Lung (tissue), 11 donors: ENCODE measurements at regions not wholly inside any gene's neighbourhood (a gene's known extent, or its start where the extent isn't known, plus 50 kb on each side); places are given as distances from the start of the nearest gene placed in this dataset.

Experiments used
- ATAC-seq: fragments of 200-7000 bp; cut with Tn5 transposase; one replicate; pipeline ENCODE4 v1.9.1; 2020; ENCODE audit warnings: moderate number of reproducible peaks; ENCODE audit not compliant: insufficient read depth, low FRiP score
- DNase-seq, 3 donors: peaks; one replicate each; pipeline ENCODE4 v3.0.0-alpha.2; 2013 to 2017
- H3K27ac ChIP-seq, 2 donors: one replicate each; pipeline ENCODE4 v1.5.1; 2013; ENCODE audit warnings: mild to moderate bottlenecking in 2 of 2, moderate library complexity in 2 of 2, control low read depth in 1 of 2, inconsistent platforms in 1 of 2, low read depth in 1 of 2, low read length in 1 of 2
- H3K27me3 ChIP-seq, 3 donors: one replicate each; pipeline ENCODE4 v1.5.1; 2013; ENCODE audit warnings: low read length in 2 of 3; ENCODE audit not compliant: control insufficient read depth in 3 of 3, insufficient read depth in 3 of 3
- H3K36me3 ChIP-seq, 4 donors: one replicate each; pipeline ENCODE4 v1.5.1; 2013; ENCODE audit warnings: low read length in 4 of 4, mild to moderate bottlenecking in 1 of 4, moderate library complexity in 1 of 4; ENCODE audit not compliant: control insufficient read depth in 4 of 4, insufficient read depth in 4 of 4
- H3K4me1 ChIP-seq, 5 donors: one replicate each; pipeline ENCODE4 v1.5.1; 2013; ENCODE audit warnings: low read length in 5 of 5, mild to moderate bottlenecking in 2 of 5, moderate library complexity in 1 of 5; ENCODE audit not compliant: control insufficient read depth in 5 of 5, insufficient read depth in 5 of 5
- H3K4me3 ChIP-seq: one replicate; pipeline ENCODE4 v1.5.1; 2013; ENCODE audit warnings: mild to moderate bottlenecking, control low read depth, moderate library complexity
- H3K9ac ChIP-seq, 2 donors: one replicate each; pipeline ENCODE4 v1.5.1; 2013; ENCODE audit warnings: low read length in 2 of 2, control low read depth in 1 of 2; ENCODE audit not compliant: insufficient read depth in 1 of 2
- H3K9me3 ChIP-seq, 4 donors: one replicate each; pipeline ENCODE4 v1.5.1; 2013; ENCODE audit warnings: low read length in 3 of 4, mild to moderate bottlenecking in 1 of 4, moderate library complexity in 1 of 4; ENCODE audit not compliant: control insufficient read depth in 4 of 4, insufficient read depth in 3 of 4
- CTCF ChIP-seq: IDR thresholded peaks from 2 replicates; pipeline ENCODE4 v1.5.1; 2012; ENCODE audit warnings: mild to moderate bottlenecking; ENCODE audit errors: control extremely low read depth, extremely low read depth
- WGBS, 2 donors: extraction: QIAGEN DNeasy Blood & Tissue Kit; methylation state at CpG; one replicate each; pipeline ENCODE4 v1.1.7; 2013; 5-methylcytosine and 5-hydroxymethylcytosine counted together
- donor health status: control.
- donor health status: control.
- donor health status: Bipolar disorder and iron deficiency.
- donor health status: healthy.
- donor health status: DM: yes; HTN: yes; CAD: no.

- H3K4me1 ChIP-seq = no peaks in the 10 kb centered on the region
- ATAC-seq (no peak), DNase-seq (no peak)
- no peaks in the 10 kb centered on the region for H3K36me3 ChIP-seq
- no peak for TF ChIP-seq CTCF
- no peak overlapping the region for H3K4me3 ChIP-seq
- no peak overlapping the region for H3K9ac ChIP-seq
- no peak overlapping the region for H3K27ac ChIP-seq
- H3K27me3 ChIP-seq = no peaks in the 10 kb centered on the region
- peaks cover 0 to 10% (median 2%) of the 10 kb centered on the region in 4 donors for H3K9me3 ChIP-seq
Observed at GRCh38 chr7:97461596-97461995, 270.3 kb upstream of the TAC1 start.

GRCh38 chr7:97466071-97466470 is 265.8 kb upstream of the TAC1 start:
- ATAC-seq = no peak
- 59 to 66% methylated on average over 2 of the region's 2 CpGs for WGBS, 2 donors
- Histone ChIP-seq H3K4me3 (no peak overlapping the region), H3K9ac (no peak overlapping the region), H3K36me3 (no peaks in the 10 kb centered on the region), H3K27me3 (no peaks in the 10 kb centered on the region), H3K4me1 (no peaks in the 10 kb centered on the region), H3K27ac (no peak overlapping the region), H3K9me3 (peaks cover 0 to 7% (median 0%) of the 10 kb centered on the region in 4 donors)
- DNase-seq = no peak
- no peak for TF ChIP-seq CTCF

- no peak for TF ChIP-seq CTCF
- DNase-seq (no peak), ATAC-seq (no peak)
- no peaks in the 10 kb centered on the region for H3K4me1 ChIP-seq
- H3K27me3 ChIP-seq = no peaks in the 10 kb centered on the region
- no peaks in the 10 kb centered on the region for H3K36me3 ChIP-seq
- peaks cover 0 to 5% (median 0%) of the 10 kb centered on the region in 4 donors for H3K9me3 ChIP-seq
- no peak overlapping the region for H3K4me3 ChIP-seq
- 53 to 71% methylated on average over 6 of the region's 6 CpGs for WGBS, 2 donors
- no peak overlapping the region for H3K9ac ChIP-seq
- no peak overlapping the region for H3K27ac ChIP-seq
Observed at GRCh38 chr7:97466999-97467740, 264.7 kb upstream of the TAC1 start.

- no peaks in the 10 kb centered on the region for H3K9me3 ChIP-seq
- no peak overlapping the region for H3K27ac ChIP-seq
- H3K4me1 ChIP-seq = no peaks in the 10 kb centered on the region
- no peak for DNase-seq
- TF ChIP-seq CTCF = no peak
- H3K36me3 ChIP-seq = no peaks in the 10 kb centered on the region
- H3K27me3 ChIP-seq = no peaks in the 10 kb centered on the region
- WGBS, 2 donors = 82 to 86% methylated on average over 3 of the region's 3 CpGs
- no peak overlapping the region for H3K4me3 ChIP-seq
- ATAC-seq = no peak
- no peak overlapping the region for H3K9ac ChIP-seq
Observed at GRCh38 chr7:97468493-97468892, 263.4 kb upstream of the TAC1 start.
